Heart right ventricle (tissue), 16 donors: ENCODE measurements at regions not wholly inside any gene's neighbourhood (a gene's known extent, or its start where the extent isn't known, plus 50 kb on each side); places are given as distances from the start of the nearest gene placed in this dataset.

Experiments used
- ATAC-seq, 8 donors: fragments of 200-7000 bp; cut with Tn5 transposase; one replicate each; pipeline ENCODE4 v1.9.1; 2020; ENCODE audit warnings: mild to moderate bottlenecking in 8 of 8, moderate library complexity in 8 of 8, moderate number of reproducible peaks in 1 of 8
- DNase-seq, 2 donors: peaks; one replicate each; pipeline ENCODE4 v3.0.0-alpha.2; 2020
- H3K27ac ChIP-seq, 10 donors: fragments of 200-600 bp; sonication (generic) in 2 of 10; one replicate each; pipeline versions ENCODE4 v1.5.0 to v1.8.0; 2020 to 2022; ENCODE audit warnings: mild to moderate bottlenecking in 3 of 10
- H3K27me3 ChIP-seq, 7 donors: fragments of 200-600 bp; one replicate each; pipeline ENCODE4 v1.8.0; 2021 to 2022; ENCODE audit warnings: mild to moderate bottlenecking in 2 of 7
- H3K36me3 ChIP-seq, 9 donors: fragments of 200-600 bp; sonication (generic) in 1 of 9; one replicate each; pipeline versions ENCODE4 v1.5.0 to v1.8.0; 2020 to 2022; ENCODE audit warnings: mild to moderate bottlenecking in 2 of 9
- H3K4me1 ChIP-seq, 9 donors: fragments of 200-600 bp; sonication (generic) in 1 of 9; one replicate each; pipeline versions ENCODE4 v1.5.0 to v1.8.0; 2020 to 2022; ENCODE audit warnings: mild to moderate bottlenecking in 4 of 9
- H3K4me3 ChIP-seq, 10 donors: fragments of 200-600 bp; sonication (generic) in 2 of 10; one replicate each; pipeline versions ENCODE4 v1.5.0 to v1.8.0; 2020 to 2022; ENCODE audit warnings: mild to moderate bottlenecking in 7 of 10, moderate library complexity in 2 of 10
- H3K9me3 ChIP-seq, 11 donors: fragments of 200-600 bp in 10 of 11; sonication (generic) in 2 of 11; one replicate each; pipeline versions ENCODE4 v1.5.0 to v1.8.0; 2013 to 2022; ENCODE audit warnings: mild to moderate bottlenecking in 2 of 11, control low read depth in 1 of 11, moderate library complexity in 1 of 11
- CTCF ChIP-seq, 9 donors: fragments of 200-600 bp; sonication (generic) in 2 of 9; IDR thresholded peaks; one replicate each; pipeline versions ENCODE4 v1.5.0 to v1.8.0; 2021 to 2022; ENCODE audit warnings: antibody characterized with exemption in 9 of 9, mild to moderate bottlenecking in 5 of 9, moderate library complexity in 1 of 9
- WGBS, 2 donors: extraction: QIAGEN DNeasy Blood & Tissue Kit; methylation state at CpG; one replicate each; pipeline ENCODE4 v1.1.7; 2013; ENCODE audit warnings: inconsistent platforms in 1 of 2; 5-methylcytosine and 5-hydroxymethylcytosine counted together
- intact Hi-C, 10 donors: fragments of 100-400 bp; cut with DNase I; formaldehyde crosslinking; loops; one replicate each; pipeline versions ENCODE4 v1.11.1 to v1.14.2; 2022
- donor health status: Arrhythmogenic right ventricular cardiomyopathy.
- donor health status: ischemic (EF 13 %, LVEDD 7.1; RV severe dilation, severe dysfunction).
- donor health status: healthy with polysubstance abuse.
- donor health status: DM: no; HTN: yes; CAD: no.
- donor health status: DM: no; HTN: no; CAD: no.
- donor health status: ischemic (EF 25% LVEDD 6.9; RV normal size, moderate dysfunction).
- donor health status: ischemic (EF 25% LVEDD 5.7; RV mildly dilated, moderate dysfunction).
- donor health status: healthy.
- donor health status: DM: yes; HTN: yes; CAD: no.
- donor health status: Ischemic cardiomyopathy.
- donor health status: ischemic (EF 35%, LVEDD 5.7; RV mildly dilated, moderate dysfunction).
- donor health status: nonischemic (EF 11% LVEDD 7.7; RV severe dilation, severe dysfunction).
- donor health status: DM: yes; HTN: yes; CAD: no.
- donor health status: PGD.
- donor health status: ischemic (EF 29% LVEDD 5.4; RV normal size, mild dysfunction).
- donor health status: nonischemic (EF 23%, LVEDD 6.1; RV moderate dilation, normal function).

- Histone ChIP-seq H3K36me3 (no peaks in the 10 kb centered on the region), H3K4me1 (no peaks in the 10 kb centered on the region), H3K9me3 (no peaks in the 10 kb centered on the region), H3K27me3 (no peaks in the 10 kb centered on the region), H3K4me3 (no peak overlapping the region), H3K27ac (no peak overlapping the region)
- WGBS, 2 donors, result 72 to 77% methylated on average over 3 of the region's 3 CpGs
- no peak for TF ChIP-seq CTCF (IDR thresholded peaks at IDR 0.05)
- intact Hi-C loops, result no loop called here
- DNase-seq (no peak), ATAC-seq (no peak)
Observed at GRCh38 chr14:53742233-53742620, 214.4 kb downstream of the BMP4 start.

GRCh38 chr14:53741479-53742232 is 215.0 kb downstream of the BMP4 start:
- H3K4me1 ChIP-seq, result no peaks in the 10 kb centered on the region
- H3K27me3 ChIP-seq, result no peaks in the 10 kb centered on the region
- no peaks in the 10 kb centered on the region for H3K9me3 ChIP-seq
- DNase-seq, result no peak
- no peak overlapping the region for H3K4me3 ChIP-seq
- ATAC-seq, result no peak
- H3K27ac ChIP-seq, result no peak overlapping the region
- TF ChIP-seq CTCF (IDR thresholded peaks at IDR 0.05), result no peak
- intact Hi-C loops, result no loop called here
- WGBS, 2 donors, result 57 to 67% methylated on average over 5 of the region's 5 CpGs
- H3K36me3 ChIP-seq, result no peaks in the 10 kb centered on the region

- Histone ChIP-seq H3K27ac (no peak overlapping the region), H3K4me1 (no peaks in the 10 kb centered on the region), H3K9me3 (no peaks in the 10 kb centered on the region), H3K36me3 (no peaks in the 10 kb centered on the region), H3K27me3 (no peaks in the 10 kb centered on the region), H3K4me3 (no peak overlapping the region)
- ATAC-seq (no peak), DNase-seq (no peak)
- TF ChIP-seq CTCF (IDR thresholded peaks at IDR 0.05), result no peak
- intact Hi-C loops, result no loop called here
Observed at GRCh38 chr14:53740570-53740969, 216.1 kb downstream of the BMP4 start.

- Histone ChIP-seq H3K4me3 (no peak overlapping the region), H3K27ac (no peak overlapping the region), H3K27me3 (no peaks in the 10 kb centered on the region), H3K4me1 (no peaks in the 10 kb centered on the region), H3K36me3 (no peaks in the 10 kb centered on the region), H3K9me3 (peaks cover 0 to 3% (median 0%) of the 10 kb centered on the region in 11 donors)
- TF ChIP-seq CTCF (IDR thresholded peaks at IDR 0.05), result no peak
- no peak for DNase-seq
- WGBS, 2 donors, result 60 to 81% methylated on average over 2 of the region's 2 CpGs
- intact Hi-C loops, result no loop called here
- ATAC-seq, result no peak
Observed at GRCh38 chr14:53735916-53736315, 220.7 kb downstream of the BMP4 start.
